PC-3 (cell line): ENCODE measurements at regions not wholly inside any gene's neighbourhood (a gene's known extent, or its start where the extent isn't known, plus 50 kb on each side); places are given as distances from the start of the nearest gene placed in this dataset.

ENCODE experiments used
- ATAC-seq: fragments of 200-7000 bp; cut with Tn5 transposase; 2 replicates; pipeline ENCODE4 v1.9.1; 2020; ENCODE audit warnings: mild to moderate bottlenecking, moderate library complexity
- BruUV-seq: library from RNA; stranded (reverse); fragments of 400-500 nt; replicated peaks from 2 replicates; lab custom pipeline; 2021; lab: Mats Ljungman, UMichigan
- CTCF ChIA-PET: fragments of 300-600 bp; sonication (Branson Sonifier 250); formaldehyde crosslinking; loops from one replicate; lab custom pipeline; 2022; ENCODE audit warnings: antibody characterized with exemption; lab: Charles Lee
- POLR2A ChIA-PET: fragments of 300-600 bp; sonication (Branson Sonifier 250); formaldehyde crosslinking; loops from one replicate; lab custom pipeline; 2022; ENCODE audit warnings: antibody characterized with exemption; ENCODE audit not compliant: unreplicated experiment; lab: Charles Lee
- DNase-seq: peaks from one replicate; pipeline ENCODE4 v3.0.0-alpha.2; 2015
- H2AFZ ChIP-seq: fragments of 300-600 bp; sonication (generic); 2 replicates; pipeline ENCODE4 v1.6.0; 2016; ENCODE audit warnings: antibody characterized with exemption, low read length
- H3F3A ChIP-seq: fragments of 300-600 bp; sonication (generic); one replicate; pipeline ENCODE4 v1.6.0; 2017; ENCODE audit warnings: antibody characterized with exemption, low read length, control low read depth, mild to moderate bottlenecking; ENCODE audit not compliant: unreplicated experiment
- H3K27ac ChIP-seq: fragments of 300-600 bp; sonication (generic); 2 replicates; pipeline ENCODE4 v1.5.1; 2016; ENCODE audit warnings: mild to moderate bottlenecking, low read length
- H3K27me3 ChIP-seq: fragments of 300-600 bp; sonication (generic); 2 replicates; pipeline ENCODE4 v1.6.1; 2016; ENCODE audit warnings: low read length, mixed read lengths
- H3K36me3 ChIP-seq: fragments of 300-600 bp; sonication (generic); 2 replicates; pipeline ENCODE4 v1.6.1; 2016; ENCODE audit warnings: low read depth, mixed run types, low read length, mixed read lengths
- H3K4me1 ChIP-seq: fragments of 300-600 bp; sonication (generic); 2 replicates; pipeline ENCODE4 v1.5.1; 2016; ENCODE audit warnings: low read length; ENCODE audit not compliant: insufficient read depth
- H3K4me2 ChIP-seq: fragments of 300-600 bp; sonication (generic); 2 replicates; pipeline ENCODE4 v1.6.0; 2016; ENCODE audit warnings: low read length
- H3K4me3 ChIP-seq: fragments of 300-600 bp; sonication (generic); 2 replicates; pipeline ENCODE4 v1.5.1; 2016; ENCODE audit warnings: mild to moderate bottlenecking, low read length, mixed read lengths
- H3K79me2 ChIP-seq: fragments of 300-600 bp; sonication (generic); 2 replicates; pipeline ENCODE4 v1.6.1; 2017; ENCODE audit warnings: low read length, mixed read lengths
- H3K9ac ChIP-seq: fragments of 300-600 bp; sonication (generic); 2 replicates; pipeline ENCODE4 v1.6.0; 2016; ENCODE audit warnings: mild to moderate bottlenecking, low read length
- H3K9me2 ChIP-seq: fragments of 300-600 bp; sonication (generic); replicated peaks from 2 replicates; pipeline ENCODE4 v1.6.1; 2016; ENCODE audit warnings: mixed run types, low read length, mixed read lengths
- H3K9me3 ChIP-seq: fragments of 300-600 bp; sonication (generic); 2 replicates; pipeline ENCODE4 v1.6.1; 2016; ENCODE audit warnings: low read length, mixed read lengths
- H4K20me1 ChIP-seq: fragments of 300-600 bp; sonication (generic); 2 replicates; pipeline ENCODE4 v1.6.1; 2016; ENCODE audit warnings: low read length, mixed read lengths
- CTCF ChIP-seq: fragments of 300-600 bp; sonication (generic); conservative IDR thresholded peaks from 2 replicates; pipeline ENCODE4 v1.5.1; 2017; ENCODE audit warnings: antibody characterized with exemption, low read depth, mild to moderate bottlenecking, low read length
- EZH2 ChIP-seq: fragments of 300-600 bp; sonication (generic); IDR thresholded peaks from one replicate; pipeline ENCODE4 v1.6.1; 2017; ENCODE audit warnings: antibody characterized with exemption, mild to moderate bottlenecking, low read length; ENCODE audit not compliant: unreplicated experiment
- EZH2phosphoT487 ChIP-seq: fragments of 300-600 bp; sonication (generic); IDR thresholded peaks from 2 replicates; pipeline ENCODE4 v1.6.1; 2018; ENCODE audit warnings: mild to moderate bottlenecking, antibody characterized with exemption, low read length, borderline replicate concordance
- intact Hi-C: fragments of 100-400 bp; cut with micrococcal nuclease; formaldehyde crosslinking; loops from 2 replicates; pipeline ENCODE4 v1.9.0; 2023

DNA sequence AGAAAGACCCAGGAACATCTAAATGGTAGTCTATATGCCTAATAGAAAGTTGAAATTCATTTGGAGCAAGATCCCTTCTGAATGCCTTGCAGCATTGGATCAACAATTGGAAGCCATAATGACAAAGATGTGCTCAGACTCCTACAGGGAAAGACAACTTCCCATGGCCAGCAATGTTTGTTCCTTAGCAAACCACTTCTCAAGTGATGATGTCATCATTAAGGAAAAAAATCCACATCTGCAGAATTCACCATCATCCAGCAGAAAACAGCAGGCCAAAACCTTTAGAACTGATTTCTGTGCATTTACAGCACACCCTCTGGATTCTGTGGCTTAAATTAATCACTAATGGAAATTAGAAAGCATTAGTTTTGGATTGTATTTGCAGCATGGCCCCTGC, 82.4 kb upstream of the ZIC3 start:
- ChIA-PET CTCF (no interaction called here), POLR2A (no interaction called here)
- BruUV-seq, result no TSS peak

GRCh38 chrX:137482136-137482535, 83.8 kb upstream of the ZIC3 start:
- no peaks in the 10 kb centered on the region for H3K36me3 ChIP-seq
- H3K9me2 ChIP-seq, result no peaks in the 10 kb centered on the region
- no peak overlapping the region for H3K4me2 ChIP-seq
- ATAC-seq, result no peak
- ChIA-PET CTCF (no interaction called here), POLR2A (no interaction called here)
- no peaks in the 10 kb centered on the region for H3K9me3 ChIP-seq
- no peak overlapping the region for H3K27ac ChIP-seq
- H3K4me3 ChIP-seq, result no peak overlapping the region
- no peak for TF ChIP-seq EZH2phosphoT487
- TF ChIP-seq EZH2, result no peak
- TF ChIP-seq CTCF, result no peak
- no peak for DNase-seq
- no peaks in the 10 kb centered on the region for H3K27me3 ChIP-seq
- no peaks in the 10 kb centered on the region for H3K79me2 ChIP-seq
- H2AFZ ChIP-seq, result no peak overlapping the region
- no peak overlapping the region for H3K9ac ChIP-seq
- H3K4me1 ChIP-seq, result no peaks in the 10 kb centered on the region
- no TSS peak for BruUV-seq
- H3F3A ChIP-seq, result no peaks in the 10 kb centered on the region
- H4K20me1 ChIP-seq, result no peaks in the 10 kb centered on the region
- intact Hi-C loops, result no loop called here

More for the DNA sequence above, 82.4 kb upstream of the ZIC3 start:
- TF ChIP-seq EZH2phosphoT487 (no peak), CTCF (no peak), EZH2 (no peak)
- H2AFZ ChIP-seq, result no peak overlapping the region
- H3K4me2 ChIP-seq, result no peak overlapping the region
- H3K79me2 ChIP-seq, result no peaks in the 10 kb centered on the region
- ATAC-seq, result no peak
- no peaks in the 10 kb centered on the region for H3K4me1 ChIP-seq
- no peak for DNase-seq
- H3K27ac ChIP-seq, result no peak overlapping the region
- H3K4me3 ChIP-seq, result no peak overlapping the region
- no peaks in the 10 kb centered on the region for H3K36me3 ChIP-seq
- H4K20me1 ChIP-seq, result no peaks in the 10 kb centered on the region
- no peaks in the 10 kb centered on the region for H3K9me2 ChIP-seq
- H3K27me3 ChIP-seq, result no peaks in the 10 kb centered on the region
- intact Hi-C loops, result no loop called here
- no peaks in the 10 kb centered on the region for H3F3A ChIP-seq
- no peaks in the 10 kb centered on the region for H3K9me3 ChIP-seq
- no peak overlapping the region for H3K9ac ChIP-seq

DNA sequence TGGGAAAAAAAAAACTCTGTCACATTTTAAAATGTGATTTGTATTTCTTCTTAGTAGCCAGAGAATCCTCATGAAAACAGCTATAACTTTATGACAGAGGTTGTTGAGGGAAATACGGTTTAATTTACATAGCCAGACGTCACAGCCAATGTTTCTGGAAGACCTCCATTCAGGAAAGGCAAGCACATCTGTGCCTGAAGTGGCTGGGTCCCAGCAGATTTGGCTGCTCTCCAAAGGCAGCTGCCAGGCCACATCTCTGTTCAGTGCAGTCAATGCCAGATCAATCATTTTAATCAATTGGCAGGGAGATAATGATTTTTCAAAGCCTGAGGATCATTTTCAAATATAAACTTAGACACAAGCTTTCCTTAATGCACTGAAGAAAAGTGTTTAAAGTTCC, 86.5 kb upstream of the ZIC3 start:
- DNase-seq (no peak), ATAC-seq (no peak)
- BruUV-seq, result no TSS peak
- Histone ChIP-seq H3K79me2 (no peaks in the 10 kb centered on the region), H2AFZ (no peak overlapping the region), H3K4me1 (no peaks in the 10 kb centered on the region), H3K27me3 (no peaks in the 10 kb centered on the region), H3K27ac (no peak overlapping the region), H3K4me2 (no peak overlapping the region), H3K9me2 (no peaks in the 10 kb centered on the region), H3F3A (no peaks in the 10 kb centered on the region), H3K36me3 (no peaks in the 10 kb centered on the region), H4K20me1 (no peaks in the 10 kb centered on the region), H3K9ac (no peak overlapping the region), H3K4me3 (no peak overlapping the region), H3K9me3 (no peaks in the 10 kb centered on the region)
- ChIA-PET CTCF (no interaction called here), POLR2A (no interaction called here)
- no peak for TF ChIP-seq CTCF
- no peak for TF ChIP-seq EZH2
- TF ChIP-seq EZH2phosphoT487, result no peak
- intact Hi-C loops, result no loop called here
